HG03159 (cell line): ENCODE measurements at regions not wholly inside any gene's neighbourhood (a gene's known extent, or its start where the extent isn't known, plus 50 kb on each side); places are given as distances from the start of the nearest gene placed in this dataset.

Source experiments
- ATAC-seq: cut with Tn5 transposase; IDR thresholded peaks from one replicate; pipeline ENCODE4 v1.9.1; 2021; ENCODE audit warnings: mild to moderate bottlenecking, moderate library complexity; ENCODE audit not compliant: unreplicated experiment

- no peak for ATAC-seq
Observed at GRCh38 chr12:13691598-13691997, 289.8 kb downstream of the GRIN2B start.

GRCh38 chr12:13687633-13688032, 293.8 kb downstream of the GRIN2B start:
- no peak for ATAC-seq

- ATAC-seq, result no peak
Observed at GRCh38 chr12:13686260-13686659, 295.1 kb downstream of the GRIN2B start.

DNA sequence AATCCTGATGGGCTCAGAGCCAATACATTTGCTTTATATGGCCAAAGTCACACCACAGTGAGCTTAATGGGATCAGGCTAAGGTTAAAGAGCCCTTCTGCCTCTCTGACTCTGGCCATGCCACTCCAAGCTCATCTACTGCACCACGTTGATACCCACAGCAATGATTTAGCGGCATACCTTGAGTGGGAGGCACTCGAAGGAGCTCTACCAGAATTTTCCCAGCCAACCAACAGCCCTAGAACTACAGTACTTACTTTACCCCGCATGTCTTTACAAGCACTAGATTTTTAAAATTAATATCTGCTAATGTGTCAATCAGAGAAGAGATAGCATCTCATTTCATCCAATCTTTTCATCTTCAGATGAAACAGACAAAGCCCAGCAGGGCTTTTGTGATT, 300.5 kb downstream of the GRIN2B start:
- no peak for ATAC-seq

- ATAC-seq, result no peak
Observed at GRCh38 chr12:13676880-13677279, 304.5 kb downstream of the GRIN2B start.

- ATAC-seq, result no peak
Observed at GRCh38 chr12:13670285-13670866, 311.0 kb downstream of the GRIN2B start.

GRCh38 chr12:13668880-13669279, 312.5 kb downstream of the GRIN2B start:
- no peak for ATAC-seq

- ATAC-seq, result no peak
Observed at GRCh38 chr12:13666806-13667205, 314.6 kb downstream of the GRIN2B start.

DNA sequence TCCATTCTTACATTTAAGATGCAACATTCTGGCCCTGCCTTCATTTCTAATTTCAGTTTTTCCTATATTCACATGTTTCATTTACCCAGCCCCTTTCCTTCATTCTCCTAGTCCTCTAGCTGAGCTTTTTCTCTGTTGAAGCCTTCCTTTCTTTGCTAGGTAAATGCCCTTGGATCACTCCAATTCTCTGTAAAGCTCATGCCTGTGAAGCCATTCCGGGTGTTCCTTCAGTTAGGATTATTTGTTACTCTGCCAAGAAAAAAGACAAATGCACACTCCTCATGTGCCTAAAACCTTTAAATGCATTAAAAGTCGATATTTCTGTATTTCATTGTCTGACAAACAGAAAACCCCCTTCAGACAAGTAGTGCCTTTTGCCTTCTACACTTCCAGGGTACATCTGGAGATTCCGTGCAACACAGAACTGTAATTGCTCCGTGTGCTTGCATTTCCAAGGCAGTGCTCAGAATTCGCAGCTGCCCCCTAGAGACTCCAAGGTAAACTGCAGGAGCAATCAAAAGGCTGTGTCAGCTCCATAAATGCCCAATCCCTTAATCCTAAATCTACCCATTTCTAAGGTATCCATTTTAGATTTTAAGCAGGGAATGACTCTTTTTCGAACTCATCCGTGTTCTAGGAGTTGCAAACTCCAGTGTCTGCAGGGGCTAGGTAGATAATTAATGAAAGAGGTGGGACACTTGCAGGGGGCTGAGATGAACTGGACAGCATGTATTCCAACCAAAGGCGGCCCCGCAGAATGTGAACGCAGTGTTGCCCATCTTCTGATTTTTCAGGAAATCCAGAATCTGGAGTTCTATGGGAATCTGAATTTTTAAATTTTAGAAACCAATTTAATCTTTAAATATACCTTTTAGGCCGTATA, 320.2 kb downstream of the GRIN2B start:
- ATAC-seq, result no peak

GRCh38 chr12:13654456-13654855, 326.9 kb downstream of the GRIN2B start:
- ATAC-seq, result no peak

DNA sequence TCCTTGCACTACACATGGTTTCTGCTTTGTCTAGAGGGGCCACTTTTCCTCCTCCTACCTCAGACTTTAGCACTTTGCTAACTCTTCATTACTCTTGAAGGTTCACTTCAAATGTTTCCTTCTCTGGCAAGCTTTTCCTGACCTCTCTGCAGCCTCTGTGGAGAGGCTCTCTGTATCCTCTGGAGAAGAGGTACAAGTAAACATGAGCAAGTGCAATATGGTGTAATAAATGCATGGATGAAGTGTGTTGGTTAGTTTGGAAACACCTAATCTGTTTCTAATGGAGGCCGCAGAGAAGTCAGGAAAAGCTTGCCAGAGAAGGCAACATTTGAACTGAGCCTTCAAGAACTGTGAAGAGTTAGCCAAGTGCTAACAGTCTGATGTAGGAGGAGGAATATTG, 329.3 kb downstream of the GRIN2B start:
- no peak for ATAC-seq

DNA sequence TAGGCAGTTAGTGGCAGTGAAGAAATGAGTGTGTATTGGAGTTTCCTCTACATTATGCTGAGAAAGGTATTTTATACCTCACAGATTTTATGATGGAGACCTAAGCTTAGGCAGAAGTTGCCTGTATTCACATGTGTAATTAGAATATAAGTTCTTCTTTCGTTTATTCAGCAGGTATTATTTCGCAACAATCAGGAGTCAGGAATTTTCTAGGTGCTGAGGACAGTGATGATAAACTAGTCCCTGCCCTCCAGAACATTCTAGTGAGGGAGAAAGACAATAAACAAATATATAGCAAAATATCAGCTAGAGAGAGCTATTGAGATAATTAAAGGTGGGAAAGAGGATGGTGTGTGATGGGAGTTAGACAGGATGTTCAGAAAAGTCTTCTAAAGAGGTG, 345.7 kb downstream of the GRIN2B start:
- no peak for ATAC-seq

DNA sequence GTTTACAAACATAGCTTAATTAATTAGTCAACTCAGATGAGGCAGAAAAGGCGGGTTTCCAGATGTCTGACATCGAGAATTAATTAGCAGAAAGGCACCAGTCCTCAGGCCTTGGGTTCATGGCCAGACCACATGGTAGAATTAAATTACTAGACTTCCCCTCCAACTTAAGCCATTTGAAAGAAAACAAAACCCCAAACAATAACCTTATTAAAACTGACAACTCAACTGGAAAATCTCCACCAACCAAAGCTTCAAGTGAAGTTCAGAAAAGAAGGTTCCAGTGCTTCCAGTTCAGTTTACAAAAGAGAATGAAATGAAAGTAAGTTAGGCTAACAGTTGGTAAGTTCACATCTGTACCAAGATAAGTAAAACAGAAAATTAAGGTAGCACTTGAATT, 349.5 kb downstream of the GRIN2B start:
- no peak for ATAC-seq

- ATAC-seq, result no peak
Observed at GRCh38 chr12:13630354-13630753, 351.0 kb downstream of the GRIN2B start.

DNA sequence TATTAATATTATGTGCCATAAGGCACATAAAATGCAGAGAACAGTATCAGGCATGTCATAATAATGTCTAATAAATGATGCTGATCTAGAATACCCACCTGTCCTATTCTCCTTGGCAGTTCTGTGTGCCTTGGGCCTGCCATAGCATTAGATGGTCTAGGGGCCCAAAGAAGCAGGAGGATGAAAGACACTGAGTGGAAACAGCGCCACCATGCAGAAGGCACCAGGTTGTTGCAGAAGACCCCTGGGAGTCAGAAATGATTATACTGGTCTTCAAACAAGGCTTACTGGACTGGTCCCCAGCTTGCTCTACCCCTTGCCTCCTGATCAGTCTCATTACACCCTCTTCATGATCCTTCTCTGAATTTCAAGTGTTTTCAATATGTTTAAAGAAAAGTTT, 353.3 kb downstream of the GRIN2B start:
- ATAC-seq, result no peak

- no peak for ATAC-seq
Observed at GRCh38 chr12:13627536-13627935, 353.9 kb downstream of the GRIN2B start.

- no peak for ATAC-seq
Observed at GRCh38 chr12:13613297-13613696, 368.1 kb downstream of the GRIN2B start.

GRCh38 chr12:13609894-13610679, 371.3 kb downstream of the GRIN2B start:
- ATAC-seq, result no peak

DNA sequence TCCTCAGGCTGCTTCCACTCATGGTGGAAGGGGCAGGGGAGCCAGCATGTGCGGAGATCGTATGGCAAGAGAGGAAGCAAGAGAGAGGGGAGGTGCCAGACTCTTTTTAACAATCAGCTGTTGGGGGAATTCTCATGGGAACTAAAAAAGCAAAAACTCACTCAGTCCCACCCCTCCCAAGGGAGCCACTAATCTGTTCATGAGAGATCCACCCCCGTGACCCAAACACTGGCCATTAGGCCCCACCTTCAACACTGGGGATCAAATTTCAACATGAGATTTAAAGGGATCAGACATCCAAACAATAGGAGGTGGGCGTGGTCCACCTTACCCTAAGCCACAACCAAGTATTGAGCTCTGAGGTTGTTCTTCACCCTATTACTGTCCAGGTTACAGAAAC, 375.1 kb downstream of the GRIN2B start:
- no peak for ATAC-seq

DNA sequence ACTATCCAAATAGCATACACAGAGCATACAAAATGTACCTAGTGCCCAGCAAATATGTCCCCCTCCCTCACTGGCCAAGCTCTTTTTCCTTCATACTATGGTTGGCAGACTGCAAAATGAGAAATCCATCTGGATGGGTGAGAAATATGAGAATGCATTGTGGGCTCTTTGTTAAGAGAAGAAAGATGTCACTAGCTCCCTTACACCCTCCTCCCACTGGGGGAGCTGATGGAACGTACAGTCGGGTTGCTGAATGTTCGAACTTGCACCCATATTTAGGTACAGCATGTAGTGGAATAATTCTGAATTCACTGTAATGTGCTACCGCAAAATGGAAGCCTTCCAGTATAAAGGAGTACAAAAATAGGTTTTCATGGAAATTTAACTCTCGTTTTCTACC, 377.4 kb downstream of the GRIN2B start:
- no peak for ATAC-seq

DNA sequence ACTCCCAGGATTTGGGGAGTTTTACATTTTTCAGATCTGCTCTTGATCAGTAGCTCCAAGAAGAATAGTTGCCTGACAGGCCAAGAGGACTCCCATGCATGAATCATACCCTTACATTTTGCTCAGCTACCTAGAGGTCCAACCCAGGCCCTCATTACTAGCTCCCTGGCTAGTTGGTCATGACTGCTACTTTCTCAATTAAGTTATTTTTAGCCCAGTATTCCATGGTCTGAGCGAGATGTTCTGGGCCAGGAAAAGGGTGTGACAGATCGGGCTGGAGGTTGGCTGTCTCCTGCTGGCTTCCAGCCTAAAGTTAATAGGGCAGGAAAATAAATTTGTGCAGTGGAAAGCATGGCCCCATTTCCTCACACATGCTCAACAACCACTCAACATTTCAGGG, 379.2 kb downstream of the GRIN2B start:
- no peak for ATAC-seq

GRCh38 chr12:13599176-13599575, 382.2 kb downstream of the GRIN2B start:
- no peak for ATAC-seq
